GM19455 (cell line): ENCODE measurements at regions not wholly inside any gene's neighbourhood (a gene's known extent, or its start where the extent isn't known, plus 50 kb on each side); places are given as distances from the start of the nearest gene placed in this dataset.
"Not testable (repeated sequence)": the region's sequence is repeated elsewhere in the genome, so short reads cannot be mapped to it uniquely, and the experiment has no call there.

Experiments used
- ATAC-seq: cut with Tn5 transposase; IDR thresholded peaks from one replicate; pipeline ENCODE4 v1.9.1; 2021; ENCODE audit not compliant: unreplicated experiment

GRCh38 chr14:85042301-85042700 is 487.6 kb upstream of the FLRT2 start:
- no peak for ATAC-seq

DNA sequence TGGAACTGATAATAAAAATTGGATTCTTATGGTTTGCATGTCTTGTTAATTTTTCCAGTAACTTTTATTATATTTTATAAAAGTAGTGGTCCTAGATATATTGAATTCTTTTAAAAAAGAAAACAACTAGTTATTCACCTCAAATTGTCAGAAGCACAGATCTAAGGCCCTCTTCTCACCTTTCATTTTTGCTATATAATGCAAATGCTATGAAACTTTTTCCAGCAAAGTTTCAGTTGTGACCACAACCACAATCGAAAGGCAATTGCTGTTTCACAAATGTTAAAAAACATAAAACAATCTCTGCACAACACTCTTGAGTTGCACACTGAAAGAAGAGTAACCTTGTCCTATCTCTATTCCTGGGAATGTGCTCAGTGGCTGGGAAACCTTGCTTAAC is 479.8 kb upstream of the FLRT2 start:
- no peak for ATAC-seq

DNA sequence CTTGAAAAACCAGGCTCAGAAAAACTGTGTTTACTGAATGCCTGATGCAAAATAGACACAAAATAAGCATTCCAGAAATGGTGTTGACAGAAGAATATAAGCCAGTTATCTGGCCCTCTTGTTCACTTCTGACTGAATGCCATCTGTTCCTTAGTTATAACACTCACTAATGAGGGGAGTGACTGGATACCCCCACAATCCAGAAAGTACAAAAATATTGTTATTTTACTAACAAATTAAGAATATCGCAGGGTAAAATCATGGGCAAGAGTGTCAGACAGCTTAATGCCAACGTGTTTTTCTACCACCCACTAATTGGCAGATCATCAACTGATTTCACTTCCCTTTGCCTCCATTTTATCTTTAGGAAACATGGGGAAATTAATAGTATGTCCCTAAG is 477.3 kb upstream of the FLRT2 start:
- no peak for ATAC-seq

DNA sequence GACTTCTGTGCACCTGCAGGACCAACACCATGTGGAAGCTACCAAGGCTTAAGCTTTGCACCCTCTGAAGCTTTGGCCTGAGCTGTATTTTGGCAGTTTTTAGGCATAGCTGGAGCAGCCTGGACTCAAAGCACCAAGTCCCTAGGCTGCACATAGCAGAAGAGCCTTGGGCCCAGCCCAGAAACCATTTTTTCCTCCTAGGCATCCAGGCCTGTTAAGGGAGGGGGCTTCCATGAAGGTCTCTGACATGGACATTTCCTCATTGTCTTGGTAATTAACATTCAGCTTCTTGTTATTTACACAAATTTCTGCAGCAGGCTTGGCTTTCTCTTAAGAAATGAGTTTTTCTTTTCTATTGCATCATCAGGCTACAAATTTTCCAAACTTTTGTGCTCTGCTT is 475.8 kb upstream of the FLRT2 start:
- ATAC-seq: no peak

- no peak for ATAC-seq
Measured at GRCh38 chr14:85056267-85056666, 473.7 kb upstream of the FLRT2 start.

- ATAC-seq: no peak
Measured at GRCh38 chr14:85057221-85057620, 472.7 kb upstream of the FLRT2 start.

- ATAC-seq: no peak
Measured at GRCh38 chr14:85058150-85058549, 471.8 kb upstream of the FLRT2 start.

GRCh38 chr14:85060121-85060520 is 469.8 kb upstream of the FLRT2 start:
- no peak for ATAC-seq

DNA sequence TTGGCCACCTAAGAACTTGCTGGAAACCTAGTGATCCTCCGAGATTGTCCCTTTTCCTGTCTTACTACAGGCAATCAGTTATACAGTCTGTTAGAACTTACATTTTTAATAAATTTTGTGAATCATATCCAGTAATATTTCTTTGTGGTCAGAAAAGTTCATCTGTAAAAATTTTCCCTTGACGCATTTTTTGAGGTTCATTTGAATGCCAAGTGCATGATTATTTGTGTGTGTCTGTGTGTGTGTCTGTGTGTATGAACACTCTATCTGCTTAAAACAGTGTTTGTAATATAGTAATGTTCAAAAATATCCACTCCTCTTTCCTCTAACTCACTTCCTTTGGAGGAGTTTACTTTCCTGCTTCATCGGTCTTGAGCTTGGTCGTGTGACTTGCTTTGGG is 468.7 kb upstream of the FLRT2 start:
- ATAC-seq: no peak

DNA sequence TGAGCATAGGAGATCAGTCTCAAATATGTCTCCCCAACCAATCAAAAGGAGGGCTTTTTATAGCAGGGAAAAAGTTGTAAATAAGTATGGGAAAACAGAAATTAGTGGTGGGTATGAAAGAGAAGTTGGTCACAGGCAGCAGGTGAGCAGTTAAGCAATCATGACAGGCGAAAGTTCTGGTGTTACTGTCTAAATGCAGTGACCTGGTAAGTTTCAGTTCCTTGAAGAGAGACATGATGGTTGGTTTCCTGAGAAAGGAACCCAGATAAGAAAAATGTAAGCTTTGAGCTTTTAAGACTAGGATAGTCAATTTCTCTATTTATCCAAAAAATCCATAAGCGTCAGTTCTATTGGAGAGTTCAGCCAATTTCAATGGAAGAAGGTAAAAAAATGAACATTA is 466.2 kb upstream of the FLRT2 start:
- ATAC-seq: no peak

DNA sequence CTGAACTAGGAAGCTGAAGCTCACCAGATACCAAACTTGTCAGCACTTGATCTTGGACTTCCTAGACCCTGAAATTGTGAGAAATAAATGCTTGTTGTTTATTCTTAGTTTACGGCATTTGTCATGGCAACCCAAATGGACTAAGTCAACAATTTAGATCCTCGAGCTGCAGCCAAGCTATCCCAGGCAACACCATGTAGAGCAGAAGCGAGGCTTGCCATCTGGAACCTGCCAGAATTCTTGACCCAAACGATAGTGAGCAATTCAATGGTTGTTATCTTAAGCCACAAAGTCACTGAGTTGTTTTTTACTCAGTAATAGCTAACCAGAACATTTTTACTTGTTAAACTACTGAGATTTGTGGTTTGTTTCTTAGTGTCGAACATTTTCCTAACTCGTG is 458.5 kb upstream of the FLRT2 start:
- no peak for ATAC-seq

- no peak for ATAC-seq
Measured at GRCh38 chr14:85074955-85075354, 455.0 kb upstream of the FLRT2 start.

DNA sequence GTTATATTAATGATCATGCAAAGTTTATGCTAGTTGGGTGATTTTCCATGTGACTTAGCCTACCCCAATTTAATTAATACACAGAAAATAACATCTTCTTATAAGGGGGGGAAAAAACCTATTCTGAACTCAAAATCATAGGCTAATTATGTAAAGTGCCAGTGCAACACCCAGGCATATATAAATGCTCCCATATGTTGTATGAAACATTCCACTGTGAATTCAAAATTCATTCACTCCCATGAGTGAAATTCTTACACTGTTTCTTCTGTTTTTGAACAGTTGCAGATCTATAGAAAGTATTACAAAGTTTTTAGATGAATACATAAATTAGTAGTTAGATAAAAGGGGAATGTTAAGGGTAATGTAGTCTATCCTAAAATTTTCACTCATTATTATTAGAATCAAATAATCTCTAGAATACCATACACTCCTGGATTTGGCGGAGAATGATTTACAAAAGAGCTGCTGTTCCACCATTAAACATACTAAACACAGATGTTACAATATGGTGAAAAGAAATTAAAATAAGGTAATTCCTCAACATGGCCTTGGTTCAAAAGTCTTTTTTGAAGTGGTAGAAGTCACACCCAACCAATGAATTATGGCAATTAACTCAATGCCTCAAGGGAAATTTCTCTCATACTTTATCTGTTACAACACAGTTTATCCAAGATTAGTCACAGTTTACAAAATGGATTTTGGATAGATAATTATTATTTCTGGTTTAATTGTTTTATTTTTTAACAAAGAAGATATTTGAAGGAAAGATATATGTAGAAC is 454.1 kb upstream of the FLRT2 start:
- ATAC-seq: no peak

GRCh38 chr14:85077716-85078115 is 452.2 kb upstream of the FLRT2 start:
- not testable (repeated sequence) for ATAC-seq

DNA sequence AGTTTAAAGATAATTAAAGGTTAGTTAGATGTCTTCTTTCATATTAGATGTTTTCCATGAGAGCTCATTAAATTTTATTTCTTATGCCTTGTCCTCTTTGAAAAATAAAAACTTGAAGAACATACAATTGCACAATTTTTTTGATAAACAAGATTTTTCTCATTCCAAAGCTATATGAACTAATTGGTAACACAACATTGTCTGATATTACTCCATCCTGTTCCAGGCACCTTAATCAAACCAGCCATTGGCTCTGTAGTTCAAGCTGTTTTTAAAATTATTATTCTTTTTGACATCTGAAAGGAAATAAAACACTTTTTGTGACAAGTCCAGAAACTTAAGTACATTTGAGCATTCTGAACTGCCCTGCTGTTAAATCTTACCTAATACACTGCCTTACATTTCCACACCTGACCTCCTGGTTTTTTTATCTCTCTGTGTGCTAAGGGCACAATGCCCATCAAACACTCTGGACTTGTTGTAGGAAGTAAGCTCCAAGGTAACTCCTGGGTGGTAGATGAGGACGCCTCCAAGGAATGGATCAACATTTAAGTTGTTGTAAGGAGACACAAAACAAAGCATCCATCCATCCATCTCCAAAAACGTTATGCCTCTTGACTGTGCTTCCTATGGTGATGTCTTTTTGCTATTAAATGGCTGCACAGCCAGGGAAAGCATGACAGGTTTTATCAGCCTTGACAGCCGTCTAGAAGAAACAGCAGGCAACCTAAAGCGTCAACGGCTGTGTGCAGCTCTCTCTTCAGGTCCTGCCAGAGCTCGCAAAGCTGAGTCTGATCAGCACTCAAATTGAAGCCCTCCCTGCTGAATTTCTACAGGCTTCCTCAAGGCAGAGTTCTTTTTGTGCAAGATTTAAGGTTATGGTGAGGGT is 449.9 kb upstream of the FLRT2 start:
- ATAC-seq: no peak

- no peak for ATAC-seq
Measured at GRCh38 chr14:85084344-85084743, 445.6 kb upstream of the FLRT2 start.

- no peak for ATAC-seq
Measured at GRCh38 chr14:85085981-85086380, 444.0 kb upstream of the FLRT2 start.

GRCh38 chr14:85087201-85087600 is 442.7 kb upstream of the FLRT2 start:
- ATAC-seq: no peak

DNA sequence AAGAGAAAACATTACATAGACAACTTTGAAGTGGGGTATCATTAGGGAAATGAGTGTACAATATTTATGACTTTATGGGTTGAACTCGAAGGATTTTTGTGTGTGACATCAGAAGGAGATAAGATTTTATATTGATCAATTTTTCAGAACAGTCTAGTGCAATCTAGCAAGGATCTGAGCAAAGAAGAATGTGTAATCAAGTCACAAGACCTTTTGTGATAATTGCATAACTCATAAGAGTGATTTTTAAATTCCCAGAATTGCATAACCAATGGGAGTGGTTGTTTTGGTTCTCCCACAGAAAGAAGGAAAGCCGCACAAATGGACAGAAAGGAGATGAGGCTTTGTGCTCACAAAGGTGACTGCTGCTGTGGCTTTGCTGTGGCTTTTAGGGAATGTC is 441.8 kb upstream of the FLRT2 start:
- no peak for ATAC-seq

DNA sequence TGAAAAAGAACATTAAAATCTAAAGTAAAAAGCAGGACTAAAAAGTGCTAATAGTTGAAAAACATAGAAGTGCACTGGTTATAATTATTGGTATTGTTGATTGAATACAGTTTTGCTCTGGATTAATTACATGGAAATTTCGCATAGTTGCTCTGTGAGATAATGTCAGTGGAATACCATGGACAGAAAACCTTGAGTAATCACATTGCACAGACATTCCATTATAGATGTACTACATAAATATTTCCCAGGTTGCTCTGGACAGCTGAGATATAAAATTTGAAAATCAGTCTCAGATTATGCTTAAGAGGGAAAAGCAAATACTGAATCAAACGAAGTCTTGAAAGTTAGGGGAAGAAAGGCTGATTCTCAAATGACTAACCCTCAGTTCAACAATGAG is 439.3 kb upstream of the FLRT2 start:
- ATAC-seq: no peak

DNA sequence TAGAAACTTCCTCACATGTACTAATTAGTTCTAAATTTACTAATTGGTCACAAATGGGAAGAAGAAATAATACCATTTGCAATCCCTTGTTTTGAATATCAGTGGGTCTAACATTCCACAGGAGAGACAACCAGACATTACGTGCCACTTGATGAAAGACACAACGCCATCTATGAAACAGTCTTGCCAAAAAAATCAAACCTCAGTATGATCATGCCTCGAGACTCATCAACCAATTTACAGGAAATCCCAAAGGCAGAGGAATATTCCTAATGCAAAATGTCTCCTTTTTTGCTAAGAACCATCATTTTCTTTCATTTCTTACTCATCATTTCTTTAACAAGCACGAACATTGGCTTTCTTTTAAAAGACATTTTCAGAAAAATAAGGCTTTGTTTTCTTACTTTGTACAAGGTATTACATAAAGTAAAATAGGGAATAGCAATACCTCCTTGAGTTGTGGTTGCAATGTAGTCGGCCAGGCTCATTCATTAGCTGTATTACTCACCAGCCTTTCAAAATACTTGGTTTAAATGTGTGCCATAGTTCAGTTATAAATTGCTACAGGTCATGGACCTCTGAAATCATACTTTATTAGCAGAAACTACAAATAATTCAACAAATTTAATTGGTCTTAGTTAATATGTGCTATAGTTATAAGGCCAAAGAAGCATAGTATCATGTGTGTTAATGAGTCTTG is 436.2 kb upstream of the FLRT2 start:
- no peak for ATAC-seq

DNA sequence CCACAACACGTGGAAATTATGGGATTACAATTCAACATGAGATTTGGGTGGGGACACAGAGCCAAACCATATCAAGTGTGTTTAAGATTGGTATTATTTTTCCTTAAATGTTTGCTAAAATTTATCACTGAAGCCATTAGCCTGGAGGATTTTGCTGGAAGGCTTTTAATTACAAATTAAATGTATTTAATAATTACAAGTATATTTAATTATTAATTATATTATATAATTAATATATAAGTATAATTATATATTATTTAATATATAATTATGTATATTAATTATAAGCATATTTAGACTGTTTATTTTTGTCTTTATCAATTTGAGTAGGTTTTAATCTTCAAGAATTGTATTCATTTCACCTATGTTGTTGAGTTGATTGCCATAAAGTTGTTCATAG is 427.4 kb upstream of the FLRT2 start:
- no peak for ATAC-seq
